ENCODE measurements at regions not wholly inside any gene's neighbourhood (a gene's known extent, or its start where the extent isn't known, plus 50 kb on each side); places are given as distances from the start of the nearest gene placed in this dataset.

DNA sequence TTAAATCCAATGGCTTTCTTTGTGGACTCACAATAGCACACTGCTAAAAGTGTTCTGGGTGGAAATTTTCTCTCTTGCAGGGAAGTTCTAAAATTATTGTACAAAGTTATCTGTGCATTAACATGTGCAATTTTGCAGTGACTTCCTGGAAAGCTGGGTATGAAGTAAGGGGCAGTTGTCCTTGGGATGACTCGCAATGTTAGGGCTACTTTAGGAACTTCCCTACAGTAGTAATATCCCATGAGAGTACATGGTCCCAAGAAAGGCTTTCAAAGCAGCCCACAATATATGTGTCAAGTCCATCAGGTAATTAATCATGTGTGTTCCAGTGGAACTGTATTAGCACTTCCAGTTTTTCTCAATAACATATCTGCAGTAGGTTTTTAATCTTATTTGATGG, 201.0 kb upstream of the UBE2E2 start:
- no peak for DNase-seq (ENCODE audit: low read depth, low spot score)
- in situ Hi-C loops (cut with HindIII; ENCODE audit: low pct_unique_long_range_greater_than_20kb, low sequenced_read_pairs) = no loop called here

DNA sequence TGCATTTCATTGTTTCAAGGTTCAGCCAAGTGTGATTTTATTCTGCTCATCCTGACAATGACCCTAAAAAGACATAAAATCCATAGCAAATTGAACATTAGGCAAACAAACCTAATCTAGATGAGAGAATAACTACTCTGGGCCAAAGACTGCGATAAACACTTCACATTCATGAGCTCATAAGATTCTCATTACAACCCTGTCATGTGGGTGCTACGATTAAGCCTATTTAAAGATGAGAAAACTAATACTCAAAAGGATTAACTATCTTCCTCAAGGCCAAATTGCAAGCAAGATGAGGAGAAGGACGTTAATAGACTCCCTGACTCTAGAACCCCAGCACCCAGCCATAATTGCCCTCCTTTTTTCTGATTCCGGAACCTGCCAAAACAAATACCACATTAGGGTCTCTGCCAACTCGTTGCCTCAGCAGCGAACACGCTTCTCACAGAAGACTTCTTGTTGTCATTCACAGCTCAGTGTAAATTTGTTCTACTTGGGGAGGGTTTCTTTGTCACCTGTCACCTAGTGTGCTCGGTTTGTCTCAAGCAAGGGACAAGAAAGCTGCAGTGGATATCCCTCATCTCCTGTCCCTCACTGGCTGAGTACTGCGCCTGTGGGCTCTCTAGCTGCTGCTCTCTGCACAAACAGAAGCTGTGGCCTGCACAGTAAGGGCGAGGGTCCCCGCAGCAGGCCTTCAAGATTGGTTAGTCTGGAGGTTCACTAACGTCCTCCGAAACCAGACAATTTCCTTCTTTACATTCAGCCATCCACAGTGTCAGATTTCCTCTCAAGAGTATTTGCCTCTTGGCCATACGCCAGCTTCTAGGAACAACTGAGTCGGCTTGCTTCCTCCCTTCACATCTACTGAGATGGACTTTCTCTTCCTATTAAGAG, 200.0 kb upstream of the UBE2E2 start:
- in situ Hi-C loops (cut with HindIII; ENCODE audit: low pct_unique_long_range_greater_than_20kb, low sequenced_read_pairs) = no loop called here
- DNase-seq (ENCODE audit: low read depth, low spot score) = no peak

DNA sequence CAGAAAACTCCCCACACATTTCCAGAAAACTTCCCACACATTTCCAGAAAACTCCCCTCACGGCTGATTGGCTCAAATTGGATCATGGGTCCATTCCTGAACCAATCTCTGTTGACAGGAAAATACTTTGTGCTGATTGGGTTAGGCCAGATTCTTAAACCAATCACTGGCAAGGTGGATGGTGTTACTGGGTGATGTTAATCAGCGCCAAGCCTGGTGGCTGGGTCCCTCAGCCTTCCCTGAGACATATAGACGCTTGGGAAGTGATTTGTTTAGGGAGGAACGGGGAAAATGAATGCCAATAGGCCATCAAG, 199.4 kb upstream of the UBE2E2 start:
- in situ Hi-C loops (cut with HindIII; ENCODE audit: low pct_unique_long_range_greater_than_20kb, low sequenced_read_pairs) = no loop called here
- peak; percentile 8 for DNase-seq (ENCODE audit: low read depth, low spot score)

DNA sequence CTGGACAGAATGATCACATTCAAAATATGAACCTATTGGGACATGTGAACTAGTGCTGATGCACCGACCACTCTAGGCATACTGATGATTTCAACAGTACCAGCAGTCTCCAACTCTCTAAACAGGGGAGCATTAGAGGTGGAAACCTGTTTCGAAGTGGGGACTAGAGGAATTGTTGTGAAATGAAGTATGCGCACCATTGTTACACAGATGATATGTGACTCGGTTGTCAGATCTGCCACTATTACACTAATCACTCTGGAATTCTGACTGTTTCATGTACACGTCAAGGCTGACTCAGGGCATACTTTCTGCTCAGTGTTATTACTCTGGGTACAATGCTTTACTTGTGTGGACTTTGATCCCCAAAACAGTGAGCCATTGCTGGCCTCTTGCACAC, 198.2 kb upstream of the UBE2E2 start:
- DNase-seq (ENCODE audit: low read depth, low spot score) = no peak
- in situ Hi-C loops (cut with HindIII; ENCODE audit: low pct_unique_long_range_greater_than_20kb, low sequenced_read_pairs) = no loop called here

DNA sequence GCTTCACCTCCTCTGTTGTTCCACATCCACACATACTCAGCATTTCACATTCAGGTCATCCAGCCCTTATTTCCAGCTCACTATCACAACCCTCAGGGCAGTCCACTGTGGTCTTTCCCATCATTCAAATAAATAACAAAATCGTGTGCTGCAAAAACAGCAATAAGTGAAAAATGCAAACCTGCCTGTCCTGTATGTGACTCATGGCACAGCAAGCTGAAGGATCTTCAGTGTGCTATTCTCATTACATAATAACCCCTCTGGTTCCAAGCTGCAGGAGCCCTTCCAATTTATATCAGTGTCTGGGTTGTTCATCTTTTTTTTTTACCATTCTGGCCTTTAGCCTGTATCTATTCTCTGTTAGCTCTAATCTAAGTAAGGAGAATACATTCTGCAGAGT, 185.3 kb upstream of the UBE2E2 start:
- no peak for DNase-seq (ENCODE audit: low read depth, low spot score)

DNA sequence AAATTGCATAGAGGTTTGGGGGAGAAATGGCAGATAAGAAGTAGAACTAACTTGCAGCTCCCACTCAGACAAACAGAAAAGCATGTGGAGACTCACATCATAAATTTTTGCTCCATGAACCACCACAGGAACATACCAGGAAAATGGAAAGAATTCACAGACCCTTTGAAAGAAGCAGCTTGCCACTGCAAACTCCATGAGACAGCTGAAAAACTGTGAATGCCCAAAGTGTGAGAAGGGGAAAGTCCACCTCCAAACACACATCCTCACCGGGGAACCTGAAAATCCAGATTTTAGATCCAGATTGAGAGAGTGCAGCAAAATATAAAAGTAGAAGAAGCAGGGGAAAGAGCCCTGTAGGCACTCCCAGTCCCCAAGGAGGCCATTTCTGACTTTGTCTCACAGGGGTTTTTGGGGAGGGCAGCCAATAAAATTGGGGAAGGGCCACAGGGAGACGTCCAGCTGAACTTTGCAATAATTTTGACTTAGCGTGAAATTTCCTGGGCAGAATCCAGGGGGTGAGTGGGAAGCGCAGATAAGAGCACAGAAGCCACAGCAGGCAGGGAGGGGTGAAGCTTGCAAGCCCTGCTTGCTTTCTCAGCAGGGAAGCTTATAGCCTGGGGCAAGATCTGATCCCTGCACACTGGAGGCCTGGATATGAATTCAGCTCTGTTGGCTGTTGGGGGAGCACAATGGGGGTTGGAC, 183.4 kb upstream of the UBE2E2 start:
- no peak for DNase-seq (ENCODE audit: low read depth, low spot score)
- in situ Hi-C loops (cut with HindIII; ENCODE audit: low pct_unique_long_range_greater_than_20kb, low sequenced_read_pairs) = no loop called here

More for the DNA sequence above, 185.3 kb upstream of the UBE2E2 start:
- in situ Hi-C loops (cut with HindIII; ENCODE audit: low pct_unique_long_range_greater_than_20kb, low sequenced_read_pairs) = no loop called here

DNA sequence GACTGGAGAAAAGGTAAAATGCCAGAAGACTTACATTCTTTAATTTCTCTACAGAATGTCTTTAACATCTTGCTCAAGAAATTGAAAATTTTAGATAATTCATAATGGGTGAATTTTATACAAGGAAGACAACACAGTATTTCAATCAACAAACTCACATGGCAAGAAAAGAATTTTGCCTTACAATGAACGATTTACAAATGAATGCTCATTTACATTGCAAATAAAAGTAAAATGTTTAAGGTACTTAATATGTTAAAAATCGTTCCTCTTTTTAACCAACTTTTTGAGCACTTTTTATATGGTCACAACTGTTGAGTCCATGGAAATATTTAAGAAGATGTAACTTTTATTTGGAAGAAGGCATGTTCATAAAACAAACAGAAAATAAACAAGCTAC, 174.8 kb upstream of the UBE2E2 start:
- no peak for DNase-seq (ENCODE audit: low read depth, low spot score)
- in situ Hi-C loops (cut with HindIII; ENCODE audit: low pct_unique_long_range_greater_than_20kb, low sequenced_read_pairs) = no loop called here

DNA sequence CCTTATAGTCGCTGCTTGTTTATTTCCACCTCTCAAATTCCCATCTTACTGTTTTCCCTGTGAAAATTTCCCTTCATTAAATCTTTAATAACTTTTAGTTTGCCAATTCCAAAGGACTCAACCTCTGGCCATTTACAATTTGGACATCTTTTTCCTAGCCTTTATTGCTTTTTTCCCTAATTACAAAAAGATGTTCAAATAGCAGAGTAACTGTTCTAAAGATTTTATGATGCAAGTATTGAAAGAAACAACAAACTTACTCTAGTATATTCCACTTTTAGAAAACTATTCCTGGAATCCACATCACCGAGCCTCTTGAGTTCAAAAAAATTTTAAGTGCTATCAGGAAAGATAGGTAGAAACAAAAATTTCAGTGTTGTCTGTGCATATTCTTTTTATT, 174.1 kb upstream of the UBE2E2 start:
- in situ Hi-C loops (cut with HindIII; ENCODE audit: low pct_unique_long_range_greater_than_20kb, low sequenced_read_pairs) = no loop called here
- no peak for DNase-seq (ENCODE audit: low read depth, low spot score)

DNA sequence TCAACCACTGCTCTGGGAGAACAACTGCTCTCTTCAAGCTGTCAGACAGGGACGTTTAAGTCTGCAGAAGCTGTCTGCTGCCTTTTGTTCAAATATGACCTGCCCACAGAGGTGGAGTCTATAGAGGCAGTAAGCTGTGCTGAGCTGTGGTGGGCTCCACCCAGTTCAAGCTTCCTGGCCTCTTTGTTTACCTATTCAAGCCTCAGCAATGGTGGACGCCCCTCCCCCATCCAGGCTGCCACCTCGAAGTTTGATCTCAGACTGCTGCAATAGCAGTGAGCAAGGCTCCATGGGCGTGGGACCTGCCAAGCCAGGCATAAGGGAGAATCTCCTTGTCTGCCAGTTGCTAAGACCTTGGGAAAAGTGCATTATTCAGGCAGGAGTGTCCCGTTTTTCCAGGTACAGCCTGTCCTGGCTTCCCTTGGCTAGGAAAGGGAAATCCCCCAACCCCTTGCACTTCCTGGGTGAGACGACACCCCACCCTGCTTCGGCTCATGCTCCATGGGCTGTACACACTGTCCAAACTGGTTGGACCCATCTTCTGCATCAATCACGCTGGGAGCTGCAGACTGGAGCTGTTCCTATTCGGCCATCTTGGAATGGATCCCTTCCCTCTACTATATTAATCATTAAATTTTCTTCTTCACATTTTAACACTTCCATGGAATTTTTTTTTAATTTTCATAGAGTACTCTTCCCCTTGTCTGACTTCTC, 167.0 kb upstream of the UBE2E2 start:
- in situ Hi-C loops (cut with HindIII; ENCODE audit: low pct_unique_long_range_greater_than_20kb, low sequenced_read_pairs) = no loop called here
- DNase-seq (ENCODE audit: low read depth, low spot score) = no peak

DNA sequence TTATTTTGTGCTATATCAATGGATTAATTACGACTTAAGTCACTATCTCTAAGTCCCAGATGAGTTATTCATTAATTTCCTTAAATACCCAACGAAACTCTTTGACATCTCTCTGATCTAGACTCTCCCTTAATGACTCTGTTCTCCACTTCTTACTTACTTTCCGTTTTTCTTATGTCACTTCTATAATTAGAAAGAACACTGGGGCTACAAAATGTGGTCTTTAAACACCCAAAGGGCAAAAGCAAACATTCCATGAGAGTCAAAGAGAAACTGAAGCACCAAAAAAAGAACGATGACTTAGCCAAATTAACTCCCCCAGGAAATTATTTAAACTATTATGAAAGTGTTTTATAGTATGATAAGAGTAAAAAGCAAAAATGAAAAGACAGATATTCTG, 166.4 kb upstream of the UBE2E2 start:
- DNase-seq (ENCODE audit: low read depth, low spot score) = no peak
- in situ Hi-C loops (cut with HindIII; ENCODE audit: low pct_unique_long_range_greater_than_20kb, low sequenced_read_pairs) = no loop called here

DNA sequence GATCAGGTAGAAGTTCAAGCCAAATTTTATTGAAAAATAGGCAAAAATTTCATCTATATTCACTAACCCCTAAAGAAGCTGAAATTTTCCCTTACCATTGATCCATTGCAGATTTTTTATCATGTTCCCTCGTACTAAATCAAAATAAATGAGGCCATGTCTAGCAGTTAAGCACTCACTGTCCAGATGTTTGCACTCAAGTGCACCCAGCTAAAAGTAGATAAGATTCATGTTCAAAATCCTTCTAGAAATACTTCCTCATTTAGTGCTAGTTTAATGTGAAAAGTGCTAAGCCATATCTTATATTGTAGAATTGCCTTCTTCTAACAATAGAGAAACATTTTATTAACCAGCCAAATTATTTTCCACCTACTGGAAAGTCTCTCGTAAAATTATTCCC, 164.7 kb upstream of the UBE2E2 start:
- DNase-seq (ENCODE audit: low read depth, low spot score) = no peak
- in situ Hi-C loops (cut with HindIII; ENCODE audit: low pct_unique_long_range_greater_than_20kb, low sequenced_read_pairs) = no loop called here

DNA sequence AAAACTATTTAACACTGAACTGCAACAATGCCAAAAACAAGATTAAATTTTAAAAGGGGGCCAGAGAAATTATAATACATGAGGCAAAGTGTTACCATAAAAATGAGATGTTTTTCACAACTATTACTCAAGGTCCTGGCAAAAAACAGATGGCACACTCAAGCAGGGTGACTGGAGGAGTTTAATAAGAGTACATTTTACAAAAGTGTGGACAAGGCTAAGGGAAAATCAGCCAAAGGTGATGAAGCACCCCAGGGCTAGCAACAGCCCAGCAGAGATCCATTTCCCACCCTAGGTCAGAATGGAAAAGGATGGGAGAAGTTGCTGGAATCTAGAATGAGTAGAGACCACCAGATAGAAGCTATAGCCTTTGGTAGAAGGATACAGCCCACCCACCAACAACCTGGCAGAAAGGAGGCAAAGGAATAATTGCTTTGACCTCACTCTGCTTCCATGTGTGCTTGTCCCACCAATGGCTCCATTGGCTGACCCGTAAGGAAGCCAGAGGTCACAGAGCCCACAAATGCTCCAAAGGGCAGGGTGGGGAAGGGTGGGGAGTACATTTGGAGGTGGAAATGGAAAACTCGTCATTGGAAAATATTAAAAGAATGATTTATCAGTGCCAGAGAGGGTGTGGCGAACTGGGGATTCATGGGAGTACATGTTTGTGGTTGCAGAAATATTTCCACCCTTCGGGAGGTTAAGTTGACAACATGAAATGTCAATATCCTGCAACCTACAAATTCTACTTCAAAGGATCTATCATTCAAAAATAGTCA, 161.0 kb upstream of the UBE2E2 start:
- no peak for DNase-seq (ENCODE audit: low read depth, low spot score)
- in situ Hi-C loops (cut with HindIII; ENCODE audit: low pct_unique_long_range_greater_than_20kb, low sequenced_read_pairs) = no loop called here

DNA sequence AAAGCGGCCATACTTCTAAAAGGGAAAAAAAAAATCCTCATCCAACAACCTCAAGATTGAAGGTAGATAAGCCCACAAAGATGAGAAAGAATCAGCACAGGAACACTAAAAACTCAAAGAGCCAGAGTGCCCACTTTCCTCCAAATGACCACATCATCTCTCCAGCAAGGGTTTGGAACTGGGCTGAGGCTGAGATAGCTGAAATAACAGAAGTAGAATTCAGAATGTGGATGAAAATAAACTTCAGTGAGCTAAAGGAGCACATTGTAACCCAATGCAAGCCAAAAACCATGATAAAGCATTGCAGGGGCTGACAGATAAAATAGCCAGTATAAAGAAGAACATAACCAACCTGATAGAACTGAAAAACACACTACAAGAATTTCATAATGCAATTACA, 158.7 kb upstream of the UBE2E2 start:
- in situ Hi-C loops (cut with HindIII; ENCODE audit: low pct_unique_long_range_greater_than_20kb, low sequenced_read_pairs) = no loop called here
- no peak for DNase-seq (ENCODE audit: low read depth, low spot score)

DNA sequence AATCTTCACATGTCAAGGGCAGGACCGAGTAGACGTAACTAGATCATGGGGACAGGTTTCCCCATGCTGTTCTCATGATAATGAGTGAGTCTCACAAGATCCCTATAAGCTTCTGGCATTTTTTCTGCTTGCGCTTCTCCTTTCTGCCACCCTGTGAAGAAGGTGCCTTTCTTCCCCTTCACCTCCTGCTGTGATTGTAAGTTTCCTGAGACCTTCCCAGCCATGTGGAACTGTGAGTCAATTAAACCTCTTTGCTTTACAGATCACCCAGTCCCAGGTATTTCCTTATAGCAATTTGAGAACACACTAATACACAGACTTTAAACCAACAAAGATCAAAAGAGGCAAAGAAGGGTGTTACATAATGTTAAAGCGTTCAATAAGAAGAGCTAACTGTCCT, 156.6 kb upstream of the UBE2E2 start:
- in situ Hi-C loops (cut with HindIII; ENCODE audit: low pct_unique_long_range_greater_than_20kb, low sequenced_read_pairs) = no loop called here
- no peak for DNase-seq (ENCODE audit: low read depth, low spot score)

DNA sequence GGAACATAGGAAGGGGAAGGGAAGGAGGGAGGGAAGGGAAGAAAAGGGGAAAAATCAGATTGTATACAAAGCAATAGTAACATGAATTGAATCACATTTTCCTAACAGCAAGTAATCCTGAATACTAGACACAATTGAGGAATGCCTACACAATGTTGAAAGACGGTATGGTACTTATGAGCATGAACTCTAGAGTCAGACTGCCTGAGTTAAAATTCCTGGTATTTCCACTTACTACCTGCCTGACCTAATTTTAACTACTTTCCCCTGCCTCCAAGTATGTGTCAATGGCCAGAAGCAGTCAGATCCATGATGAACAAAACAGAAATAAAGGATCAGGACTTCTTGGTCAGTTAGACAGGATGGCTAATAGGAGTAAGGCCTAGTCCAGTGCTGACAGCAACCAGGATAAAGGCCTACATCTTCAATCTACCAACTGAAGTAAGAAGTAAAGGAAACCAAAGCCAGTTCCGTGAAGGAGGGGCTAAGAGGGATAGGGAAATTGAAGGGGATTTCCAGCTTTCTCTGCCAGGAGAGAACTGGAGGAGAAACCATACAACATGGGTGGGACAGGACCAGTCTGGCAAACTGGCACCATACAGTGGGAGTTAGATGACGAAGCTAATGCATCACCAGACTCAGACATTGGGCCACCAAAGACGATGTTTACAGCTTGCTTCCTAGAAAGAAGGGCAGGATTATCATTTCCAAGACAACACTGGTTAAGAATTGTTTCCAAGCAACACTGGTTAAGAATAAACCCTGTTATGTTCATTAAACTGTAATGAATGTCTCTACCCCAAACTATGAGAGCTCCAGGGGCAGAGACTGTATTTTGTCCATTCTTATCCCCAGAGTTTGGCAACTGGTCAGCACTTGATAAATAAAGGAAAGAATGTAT, 151.6 kb upstream of the UBE2E2 start:
- in situ Hi-C loops (cut with HindIII; ENCODE audit: low pct_unique_long_range_greater_than_20kb, low sequenced_read_pairs) = no loop called here

DNA sequence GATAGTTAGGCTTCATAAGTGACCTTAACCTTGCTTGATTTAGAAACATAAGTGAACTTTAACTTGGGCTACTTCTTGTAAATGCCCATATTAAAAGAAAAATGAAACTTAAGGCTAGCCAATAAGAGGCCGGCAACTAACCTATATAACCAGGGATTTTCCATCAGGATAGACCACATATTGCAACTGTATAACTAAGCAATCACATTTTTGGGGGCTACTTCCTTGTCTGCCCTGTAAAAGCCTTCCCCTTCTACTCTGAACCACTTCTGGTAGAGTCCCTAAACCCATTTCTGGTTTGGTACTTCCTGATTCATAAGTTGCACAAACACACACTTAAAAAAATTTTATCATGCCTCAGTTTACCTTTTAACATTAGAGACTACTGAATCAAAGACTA, 150.9 kb upstream of the UBE2E2 start:
- in situ Hi-C loops (cut with HindIII; ENCODE audit: low pct_unique_long_range_greater_than_20kb, low sequenced_read_pairs) = no loop called here

More for the DNA sequence above, 151.6 kb upstream of the UBE2E2 start:
- no peak for DNase-seq (ENCODE audit: low read depth, low spot score)

DNA sequence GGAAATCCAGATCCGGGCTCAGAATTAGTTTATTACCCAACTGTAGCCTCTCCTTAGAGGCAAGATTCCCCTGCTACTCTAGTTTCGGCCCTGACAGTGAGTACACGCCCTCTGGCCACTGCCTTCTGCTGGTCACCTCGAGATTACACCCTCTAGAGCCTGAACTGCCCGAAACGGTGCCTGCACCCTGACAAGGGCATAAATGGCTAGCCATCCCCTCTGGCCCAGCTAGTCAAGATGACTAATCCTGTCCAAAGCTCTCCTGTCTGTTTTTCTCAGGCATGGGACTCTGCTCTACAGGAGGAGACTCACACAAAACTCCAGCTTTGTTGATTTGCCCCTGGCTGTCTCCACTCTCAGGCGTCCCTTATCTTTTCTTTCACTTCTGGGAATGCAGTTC, 150.5 kb upstream of the UBE2E2 start:
- no peak for DNase-seq (ENCODE audit: low read depth, low spot score)
- in situ Hi-C loops (cut with HindIII; ENCODE audit: low pct_unique_long_range_greater_than_20kb, low sequenced_read_pairs) = no loop called here

More for the DNA sequence above, 150.9 kb upstream of the UBE2E2 start:
- DNase-seq (ENCODE audit: low read depth, low spot score) = no peak

Data from SK-MEL-5 (cell line).